ENCODE measurements at regions not wholly inside any gene's neighbourhood (a gene's known extent, or its start where the extent isn't known, plus 50 kb on each side); places are given as distances from the start of the nearest gene placed in this dataset.

DNA sequence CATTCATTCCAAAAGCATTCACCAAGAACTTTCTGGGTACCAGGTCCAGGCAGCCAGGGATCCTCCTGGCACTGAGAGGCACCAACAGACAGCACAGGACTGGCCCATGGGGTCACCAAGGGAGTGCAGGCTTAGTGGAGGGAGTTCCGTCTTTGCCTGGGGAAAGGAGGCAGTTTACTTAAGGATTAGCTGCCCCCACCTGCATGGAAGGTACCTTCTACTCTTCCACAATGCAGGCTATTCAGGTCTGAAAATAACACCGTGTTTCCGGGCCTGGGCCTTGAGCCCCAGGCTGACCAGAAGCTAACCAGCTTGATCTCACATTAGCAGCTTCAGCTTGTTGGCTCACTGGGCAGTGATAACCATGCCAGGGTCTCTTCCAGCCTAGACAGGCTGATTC lies 199.4 kb downstream of the FOXA2 start:
- no peaks in the 10 kb centered on the region for H3K27me3 ChIP-seq (ENCODE audit: control insufficient read depth, insufficient read depth, low read length)
- H3K4me3 ChIP-seq (ENCODE audit: low read depth, low read length), result no peak overlapping the region
- POLR2A ChIA-PET, result no interaction called here
- H3K27ac ChIP-seq (ENCODE audit: low read depth, low read length), result no peak overlapping the region
- no peaks in the 10 kb centered on the region for H3K9me3 ChIP-seq (ENCODE audit: control insufficient read depth, insufficient read depth, low read length)
- TF ChIP-seq CTCF (IDR thresholded peaks at IDR 0.05; ENCODE audit: low read depth, low read length), result no peak
- CTCF ChIA-PET, result no interaction called here
- DNase-seq (ENCODE audit: low read depth, low spot score), result no peak

- POLR2A ChIA-PET, result no interaction called here
- Histone ChIP-seq H3K27ac (ENCODE audit: low read depth, low read length) (no peak overlapping the region), H3K4me3 (ENCODE audit: low read depth, low read length) (no peak overlapping the region), H3K9me3 (ENCODE audit: control insufficient read depth, insufficient read depth, low read length) (no peaks in the 10 kb centered on the region), H3K27me3 (ENCODE audit: control insufficient read depth, insufficient read depth, low read length) (no peaks in the 10 kb centered on the region)
- TF ChIP-seq CTCF (IDR thresholded peaks at IDR 0.05; ENCODE audit: low read depth, low read length), result no peak
- CTCF ChIA-PET, result no interaction called here
- DNase-seq (ENCODE audit: low read depth, low spot score), result no peak
Measured at GRCh38 chr20:22383156-22383555, 201.2 kb downstream of the FOXA2 start.

- no peaks in the 10 kb centered on the region for H3K27me3 ChIP-seq (ENCODE audit: control insufficient read depth, insufficient read depth, low read length)
- H3K27ac ChIP-seq (ENCODE audit: low read depth, low read length), result no peak overlapping the region
- TF ChIP-seq CTCF (IDR thresholded peaks at IDR 0.05; ENCODE audit: low read depth, low read length), result no peak
- DNase-seq (ENCODE audit: low read depth, low spot score), result no peak
- no peak overlapping the region for H3K4me3 ChIP-seq (ENCODE audit: low read depth, low read length)
- ChIA-PET POLR2A (no interaction called here), CTCF (no interaction called here)
- no peaks in the 10 kb centered on the region for H3K9me3 ChIP-seq (ENCODE audit: control insufficient read depth, insufficient read depth, low read length)
Measured at GRCh38 chr20:22382742-22383141, 201.6 kb downstream of the FOXA2 start.

DNA sequence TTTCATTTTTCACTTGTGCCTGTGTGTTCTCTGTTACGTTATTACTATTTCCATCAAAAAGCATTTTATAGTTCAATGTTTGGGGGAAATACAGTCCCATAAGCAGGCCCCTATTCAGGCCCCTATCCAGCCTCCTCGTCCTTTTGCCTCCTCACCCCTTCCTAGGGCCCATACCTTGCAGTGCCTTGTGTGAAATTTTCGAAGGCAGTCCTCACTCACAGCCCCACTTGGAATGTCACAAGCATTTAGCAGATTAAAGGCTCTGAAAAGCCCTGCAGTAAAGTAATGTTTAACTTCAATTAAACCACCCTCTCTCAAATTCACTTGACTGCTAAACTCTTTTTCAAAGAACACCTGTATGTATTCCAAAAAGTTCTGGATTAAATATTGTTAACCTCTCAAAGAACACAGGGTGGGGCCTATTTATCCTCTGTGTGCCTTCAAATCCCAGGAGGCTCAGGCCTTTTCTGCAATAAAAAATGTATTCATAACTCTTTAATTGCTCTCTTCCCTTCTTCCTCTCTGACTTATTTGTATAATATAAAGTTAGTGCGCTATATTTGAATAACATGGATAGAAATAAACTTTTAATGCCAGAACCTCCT lies 202.5 kb downstream of the FOXA2 start:
- no peak for DNase-seq (ENCODE audit: low read depth, low spot score)
- ChIA-PET CTCF (no interaction called here), POLR2A (no interaction called here)
- TF ChIP-seq CTCF (IDR thresholded peaks at IDR 0.05; ENCODE audit: low read depth, low read length), result no peak
- Histone ChIP-seq H3K27ac (ENCODE audit: low read depth, low read length) (no peak overlapping the region), H3K9me3 (ENCODE audit: control insufficient read depth, insufficient read depth, low read length) (no peaks in the 10 kb centered on the region), H3K4me3 (ENCODE audit: low read depth, low read length) (no peak overlapping the region), H3K27me3 (ENCODE audit: control insufficient read depth, insufficient read depth, low read length) (no peaks in the 10 kb centered on the region)

GRCh38 chr20:22379472-22379871 lies 204.9 kb downstream of the FOXA2 start:
- POLR2A ChIA-PET, result no interaction called here
- no peak for DNase-seq (ENCODE audit: low read depth, low spot score)
- Histone ChIP-seq H3K9me3 (ENCODE audit: control insufficient read depth, insufficient read depth, low read length) (no peaks in the 10 kb centered on the region), H3K4me3 (ENCODE audit: low read depth, low read length) (no peak overlapping the region), H3K27ac (ENCODE audit: low read depth, low read length) (no peak overlapping the region), H3K27me3 (ENCODE audit: control insufficient read depth, insufficient read depth, low read length) (no peaks in the 10 kb centered on the region)
- TF ChIP-seq CTCF (IDR thresholded peaks at IDR 0.05; ENCODE audit: low read depth, low read length), result no peak
- CTCF ChIA-PET, result no interaction called here
